ENCODE measurements at regions not wholly inside any gene's neighbourhood (a gene's known extent, or its start where the extent isn't known, plus 50 kb on each side); places are given as distances from the start of the nearest gene placed in this dataset.
A peak's percentile ranks its signal among the peaks of the same experiment; 100 is the strongest.
"Not testable (repeated sequence)": the region's sequence is repeated elsewhere in the genome, so short reads cannot be mapped to it uniquely, and the experiment has no call there.

DNA sequence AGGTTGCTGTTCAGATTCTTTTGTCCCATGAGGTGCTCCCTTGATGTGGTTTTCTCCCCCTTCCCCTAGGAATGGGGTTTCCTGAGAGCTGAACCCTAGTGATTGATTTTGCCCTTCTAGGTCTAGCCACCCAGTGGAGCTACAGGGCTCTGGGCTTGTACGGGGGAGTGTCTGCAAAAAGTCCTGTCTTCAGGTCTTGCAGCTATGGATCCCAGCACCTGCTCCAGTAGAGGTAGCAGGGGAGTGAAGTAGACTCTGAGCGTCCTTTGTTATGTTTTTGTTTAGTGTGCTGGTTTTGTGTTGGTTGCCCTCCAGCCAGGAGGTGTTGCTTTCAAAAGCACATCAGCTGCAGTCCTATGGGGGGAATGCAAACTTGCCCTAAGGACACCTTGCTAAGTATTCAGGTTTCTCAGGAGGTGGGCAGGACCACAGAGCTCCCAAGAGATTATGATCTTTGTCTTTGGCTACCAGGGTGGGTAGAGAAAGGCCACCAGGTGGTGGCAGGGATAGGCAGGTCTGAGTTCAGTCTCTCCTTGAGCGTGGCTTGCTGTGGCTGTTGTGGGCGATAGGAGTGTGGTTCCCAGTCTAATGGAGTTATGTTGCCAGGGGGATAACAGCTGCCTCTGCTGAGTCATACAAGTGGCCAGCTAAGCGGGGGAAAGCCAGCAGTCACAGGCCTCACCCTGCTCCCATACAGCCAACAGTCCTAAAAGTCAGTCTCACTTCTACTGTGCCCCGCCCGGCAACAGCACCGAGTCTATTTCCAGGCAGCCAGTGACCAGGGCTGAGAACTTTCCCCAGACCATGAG lies 92.4 kb upstream of the JCAD start:
- peak; percentile 51 for DNase-seq

DNA sequence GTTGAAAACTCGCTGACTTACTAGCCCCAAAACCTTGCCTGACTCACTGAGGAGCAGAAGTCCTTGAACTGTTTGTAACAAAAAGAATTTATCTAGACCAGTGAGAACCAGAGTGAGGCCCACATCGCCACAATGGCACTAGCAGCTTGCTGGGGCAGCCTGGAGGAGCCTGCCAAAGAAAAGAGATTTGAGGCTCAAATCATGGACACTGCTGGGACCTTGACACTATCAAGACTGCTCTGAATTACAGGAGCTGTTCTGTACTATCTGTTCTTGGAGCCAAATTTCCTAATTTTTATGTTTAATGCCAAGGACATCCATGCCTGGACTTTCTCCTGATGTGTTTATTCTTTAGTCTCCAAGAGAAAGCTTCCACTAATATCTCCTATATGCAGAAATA lies 82.0 kb upstream of the JCAD start:
- Histone ChIP-seq H3K27me3 (peaks cover 4% of the 10 kb centered on the region; the same call in 1 of the 2 replicates), H3K4me3 (ENCODE audit: low read depth, low read length) (no peak overlapping the region), H3K4me1 (no peaks in the 10 kb centered on the region), H3K9me3 (no peaks in the 10 kb centered on the region), H3K36me3 (no peaks in the 10 kb centered on the region)
- no peak for DNase-seq
- TF ChIP-seq, protein P1, sequence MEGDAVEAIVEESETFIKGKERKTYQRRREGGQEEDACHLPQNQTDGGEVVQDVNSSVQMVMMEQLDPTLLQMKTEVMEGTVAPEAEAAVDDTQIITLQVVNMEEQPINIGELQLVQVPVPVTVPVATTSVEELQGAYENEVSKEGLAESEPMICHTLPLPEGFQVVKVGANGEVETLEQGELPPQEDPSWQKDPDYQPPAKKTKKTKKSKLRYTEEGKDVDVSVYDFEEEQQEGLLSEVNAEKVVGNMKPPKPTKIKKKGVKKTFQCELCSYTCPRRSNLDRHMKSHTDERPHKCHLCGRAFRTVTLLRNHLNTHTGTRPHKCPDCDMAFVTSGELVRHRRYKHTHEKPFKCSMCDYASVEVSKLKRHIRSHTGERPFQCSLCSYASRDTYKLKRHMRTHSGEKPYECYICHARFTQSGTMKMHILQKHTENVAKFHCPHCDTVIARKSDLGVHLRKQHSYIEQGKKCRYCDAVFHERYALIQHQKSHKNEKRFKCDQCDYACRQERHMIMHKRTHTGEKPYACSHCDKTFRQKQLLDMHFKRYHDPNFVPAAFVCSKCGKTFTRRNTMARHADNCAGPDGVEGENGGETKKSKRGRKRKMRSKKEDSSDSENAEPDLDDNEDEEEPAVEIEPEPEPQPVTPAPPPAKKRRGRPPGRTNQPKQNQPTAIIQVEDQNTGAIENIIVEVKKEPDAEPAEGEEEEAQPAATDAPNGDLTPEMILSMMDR (IDR thresholded peaks at IDR 0.05; ENCODE audit: low read depth, low read length), result no peak

More for the DNA sequence above, 92.4 kb upstream of the JCAD start:
- Histone ChIP-seq H3K4me1 (no peaks in the 10 kb centered on the region; the same call in 1 of the 2 replicates), H3K4me3 (ENCODE audit: low read depth, low read length) (no peak overlapping the region), H3K27me3 (no peaks in the 10 kb centered on the region), H3K36me3 (no peaks in the 10 kb centered on the region), H3K9me3 (no peaks in the 10 kb centered on the region)
- TF ChIP-seq, protein P1 (IDR thresholded peaks at IDR 0.05; ENCODE audit: low read depth, low read length), result no peak

DNA sequence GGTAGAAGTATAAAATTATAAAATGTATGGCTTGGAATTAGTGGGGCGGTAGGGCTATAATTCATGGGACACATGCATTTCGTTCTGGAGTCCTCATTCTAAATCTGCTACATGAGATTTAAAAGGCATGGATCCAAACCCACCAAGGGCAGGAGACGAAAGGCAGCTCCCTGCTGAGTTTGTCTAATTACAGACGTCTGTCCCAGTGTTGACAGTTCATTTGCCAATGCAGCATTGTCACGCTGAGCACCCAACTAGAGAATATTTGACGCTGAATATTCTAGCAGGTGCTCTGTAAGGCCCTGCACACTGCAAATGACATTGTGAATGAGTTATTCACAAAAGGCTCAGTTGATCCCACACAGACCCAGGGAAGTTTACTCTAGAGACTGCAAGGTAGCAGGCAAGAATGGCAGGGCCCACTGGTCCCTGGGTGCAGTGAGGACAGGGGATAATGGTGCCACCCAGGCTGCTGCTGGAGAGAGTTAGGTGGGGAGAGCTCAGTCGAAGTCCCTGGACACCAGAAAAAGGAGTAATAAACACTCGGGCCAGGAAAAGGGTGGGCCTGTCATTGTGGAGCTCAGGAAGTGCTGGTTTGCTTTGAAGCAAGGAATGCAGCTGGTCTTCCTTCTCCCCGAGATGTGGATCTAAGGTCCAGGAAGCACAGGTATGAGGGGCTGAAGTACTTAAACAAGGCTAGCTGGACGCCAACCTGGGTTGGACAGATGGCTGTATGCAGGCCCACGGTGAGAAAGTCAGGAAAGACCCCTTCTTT lies 75.0 kb upstream of the JCAD start:
- DNase-seq, result no peak
- Histone ChIP-seq H3K27me3 (no peaks in the 10 kb centered on the region), H3K4me3 (ENCODE audit: low read depth, low read length) (no peak overlapping the region), H3K4me1 (no peaks in the 10 kb centered on the region), H3K36me3 (no peaks in the 10 kb centered on the region), H3K9me3 (no peaks in the 10 kb centered on the region)
- TF ChIP-seq, protein P1 (IDR thresholded peaks at IDR 0.05; ENCODE audit: low read depth, low read length), result no peak

DNA sequence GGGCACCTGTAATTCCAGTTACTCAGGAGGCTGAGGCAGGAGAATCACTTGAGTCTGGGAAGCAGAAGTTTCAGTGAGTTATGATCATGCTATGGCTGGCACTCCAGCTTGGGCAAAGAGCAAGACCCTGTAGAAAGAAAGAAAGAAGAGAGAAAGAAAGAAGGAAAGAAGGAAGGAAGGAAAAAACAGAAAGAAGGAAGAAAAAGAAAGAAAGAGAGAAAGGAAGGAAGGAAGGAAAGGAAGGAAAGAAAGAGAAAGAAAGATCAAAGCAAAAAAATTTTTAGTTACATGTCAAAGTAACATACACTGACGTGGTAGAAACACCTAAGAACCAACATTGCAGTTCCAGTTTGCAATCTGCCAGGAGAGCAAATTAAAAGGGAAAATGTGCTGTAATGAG lies 73.8 kb upstream of the JCAD start:
- H3K4me1 ChIP-seq, result no peaks in the 10 kb centered on the region
- no peaks in the 10 kb centered on the region; the same call in 1 of the 2 replicates for H3K27me3 ChIP-seq
- TF ChIP-seq, protein P1 (IDR thresholded peaks at IDR 0.05; ENCODE audit: low read depth, low read length), result no peak
- H3K9me3 ChIP-seq, result no peaks in the 10 kb centered on the region
- H3K36me3 ChIP-seq, result no peaks in the 10 kb centered on the region
- DNase-seq, result no peak
- no peak overlapping the region for H3K4me3 ChIP-seq (ENCODE audit: low read depth, low read length)

DNA sequence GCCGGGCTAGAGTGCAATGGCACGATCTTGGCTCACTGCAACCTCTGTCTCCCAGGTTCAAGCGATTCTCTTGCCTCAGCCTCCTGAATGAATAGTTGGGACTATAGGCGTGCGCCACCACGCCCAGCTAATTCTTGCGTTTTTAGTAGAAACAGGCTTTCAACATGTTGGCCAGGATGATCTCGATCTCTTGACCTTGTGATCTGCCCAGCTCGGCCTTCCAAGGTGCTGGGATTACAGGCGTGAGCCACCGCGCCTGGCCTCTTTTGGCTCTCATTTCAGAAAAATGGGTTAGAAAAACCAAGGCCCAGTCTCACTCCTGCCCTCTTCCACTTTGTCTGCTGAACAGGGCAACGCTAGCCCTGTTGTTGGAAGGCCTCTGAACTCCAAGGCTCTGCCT lies 72.0 kb upstream of the JCAD start:
- not testable (repeated sequence) for H3K27me3 ChIP-seq

DNA sequence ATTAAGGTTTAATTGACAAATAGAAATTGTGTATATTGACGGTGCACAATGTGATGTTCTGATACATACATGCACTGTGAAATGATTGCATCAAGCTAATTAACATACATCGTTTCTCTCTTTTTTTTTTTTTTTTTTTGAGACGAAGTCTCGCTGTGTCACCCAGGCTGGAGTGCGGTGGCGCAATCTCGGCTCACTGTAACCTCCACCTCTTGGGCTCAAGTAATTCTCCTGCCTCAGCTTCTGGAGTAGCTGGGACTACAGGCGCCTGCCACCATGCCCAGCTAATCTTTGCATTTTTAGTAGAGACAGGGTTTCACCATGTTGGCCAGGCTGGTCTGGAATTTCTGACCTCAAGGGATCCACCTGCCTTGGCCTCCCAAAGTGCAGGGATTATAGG lies 69.9 kb upstream of the JCAD start:
- not testable (repeated sequence) for H3K4me1 ChIP-seq; H3K9me3 ChIP-seq; DNase-seq; H3K4me3 ChIP-seq (ENCODE audit: low read depth, low read length); H3K27me3 ChIP-seq; H3K36me3 ChIP-seq

More for the DNA sequence above, 72.0 kb upstream of the JCAD start:
- not testable (repeated sequence) for H3K4me1 ChIP-seq; H3K36me3 ChIP-seq; DNase-seq; H3K4me3 ChIP-seq (ENCODE audit: low read depth, low read length); H3K9me3 ChIP-seq

DNA sequence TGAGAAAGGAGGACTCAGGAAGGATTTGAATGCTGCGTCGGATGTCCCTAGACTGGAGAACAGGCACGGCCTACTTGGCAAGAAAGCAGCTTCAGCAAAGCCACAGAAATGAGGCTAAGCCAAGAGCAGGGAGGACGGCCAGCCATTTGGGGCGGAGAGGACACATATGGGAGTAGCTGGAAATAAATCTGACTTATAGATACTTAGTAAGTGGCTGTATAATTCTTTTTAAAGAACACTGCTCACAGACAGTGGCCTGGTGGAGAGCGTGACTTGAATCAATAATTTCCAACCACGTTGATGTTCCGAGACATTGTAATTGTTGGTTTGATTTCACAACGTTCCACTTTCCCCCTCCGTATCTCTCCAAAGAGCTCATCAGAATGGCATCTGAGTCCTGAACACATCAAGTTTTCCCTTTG lies 67.7 kb upstream of the JCAD start:
- no peak for DNase-seq
- H3K27me3 ChIP-seq, result no peaks in the 10 kb centered on the region; the same call in 1 of the 2 replicates
- TF ChIP-seq, protein P1 (IDR thresholded peaks at IDR 0.05; ENCODE audit: low read depth, low read length), result no peak
- H3K4me1 ChIP-seq, result no peaks in the 10 kb centered on the region; the same call in 1 of the 2 replicates
- no peak overlapping the region for H3K4me3 ChIP-seq (ENCODE audit: low read depth, low read length)
- H3K36me3 ChIP-seq, result no peaks in the 10 kb centered on the region
- H3K9me3 ChIP-seq, result no peaks in the 10 kb centered on the region
